ENCODE measurements at regions not wholly inside any gene's neighbourhood (a gene's known extent, or its start where the extent isn't known, plus 50 kb on each side); places are given as distances from the start of the nearest gene placed in this dataset.

GRCh38 chr2:137769406-137769805 is 194.9 kb upstream of the HNMT start:
- no peak overlapping the region for H3K4me3 ChIP-seq
- intact Hi-C loops (cut with DNase I; ENCODE audit: low total_unique reads), result no loop called here
- TF ChIP-seq POLR2AphosphoS5 (IDR thresholded peaks at IDR 0.05) (no peak), CTCF (IDR thresholded peaks at IDR 0.05) (no peak), POLR2A (IDR thresholded peaks at IDR 0.05) (no peak)
- H3K27me3 ChIP-seq, result no peaks in the 10 kb centered on the region
- H3K9me3 ChIP-seq, result peaks cover 0 to 7% of the 10 kb centered on the region in 2 donors
- no peaks in the 10 kb centered on the region for H3K4me1 ChIP-seq
- DNase-seq (ENCODE audit: low spot score in 2 of 2), result no peak
- H3K27ac ChIP-seq, result no peak overlapping the region
- H3K36me3 ChIP-seq, result no peaks in the 10 kb centered on the region

GRCh38 chr2:137770166-137770565 is 194.1 kb upstream of the HNMT start:
- no peak overlapping the region for H3K27ac ChIP-seq
- DNase-seq (ENCODE audit: low spot score in 2 of 2), result no peak
- no peak for TF ChIP-seq CTCF (IDR thresholded peaks at IDR 0.05)
- no peak for TF ChIP-seq POLR2AphosphoS5 (IDR thresholded peaks at IDR 0.05)
- TF ChIP-seq POLR2A (IDR thresholded peaks at IDR 0.05), result no peak
- H3K36me3 ChIP-seq, result no peaks in the 10 kb centered on the region
- no peaks in the 10 kb centered on the region for H3K27me3 ChIP-seq
- H3K4me1 ChIP-seq, result no peaks in the 10 kb centered on the region
- peaks cover 0 to 7% of the 10 kb centered on the region in 2 donors for H3K9me3 ChIP-seq
- intact Hi-C loops (cut with DNase I; ENCODE audit: low total_unique reads), result no loop called here
- no peak overlapping the region for H3K4me3 ChIP-seq

GRCh38 chr2:137771064-137771463 is 193.2 kb upstream of the HNMT start:
- H3K36me3 ChIP-seq, result no peaks in the 10 kb centered on the region
- no peak overlapping the region for H3K27ac ChIP-seq
- H3K27me3 ChIP-seq, result no peaks in the 10 kb centered on the region
- peaks cover 0 to 7% of the 10 kb centered on the region in 2 donors for H3K9me3 ChIP-seq
- H3K4me3 ChIP-seq, result no peak overlapping the region
- no peaks in the 10 kb centered on the region for H3K4me1 ChIP-seq
- intact Hi-C loops (cut with DNase I; ENCODE audit: low total_unique reads), result no loop called here
- no peak for DNase-seq (ENCODE audit: low spot score in 2 of 2)
- TF ChIP-seq POLR2AphosphoS5 (IDR thresholded peaks at IDR 0.05), result no peak
- TF ChIP-seq POLR2A (IDR thresholded peaks at IDR 0.05), result no peak
- TF ChIP-seq CTCF (IDR thresholded peaks at IDR 0.05), result no peak

GRCh38 chr2:137772451-137772850 is 191.8 kb upstream of the HNMT start:
- Histone ChIP-seq H3K4me1 (no peaks in the 10 kb centered on the region), H3K27ac (no peak overlapping the region), H3K4me3 (no peak overlapping the region), H3K27me3 (no peaks in the 10 kb centered on the region), H3K36me3 (no peaks in the 10 kb centered on the region), H3K9me3 (peaks cover 0 to 7% of the 10 kb centered on the region in 2 donors)
- intact Hi-C loops (cut with DNase I; ENCODE audit: low total_unique reads), result no loop called here
- no peak for TF ChIP-seq POLR2A (IDR thresholded peaks at IDR 0.05)
- no peak for TF ChIP-seq POLR2AphosphoS5 (IDR thresholded peaks at IDR 0.05)
- no peak for TF ChIP-seq CTCF (IDR thresholded peaks at IDR 0.05)
- no peak for DNase-seq (ENCODE audit: low spot score in 2 of 2)

GRCh38 chr2:137775529-137775928 is 188.7 kb upstream of the HNMT start:
- DNase-seq (ENCODE audit: low spot score in 2 of 2), result no peak
- intact Hi-C loops (cut with DNase I; ENCODE audit: low total_unique reads), result no loop called here
- Histone ChIP-seq H3K9me3 (no peaks in the 10 kb centered on the region), H3K27ac (no peak overlapping the region), H3K4me3 (no peak overlapping the region), H3K27me3 (no peaks in the 10 kb centered on the region), H3K36me3 (no peaks in the 10 kb centered on the region), H3K4me1 (no peaks in the 10 kb centered on the region)
- TF ChIP-seq POLR2A (IDR thresholded peaks at IDR 0.05) (no peak), POLR2AphosphoS5 (IDR thresholded peaks at IDR 0.05) (no peak), CTCF (IDR thresholded peaks at IDR 0.05) (no peak)

Measured in breast epithelium (tissue), 4 donors.